HL-60 (cell line): ENCODE measurements at regions not wholly inside any gene's neighbourhood (a gene's known extent, or its start where the extent isn't known, plus 50 kb on each side); places are given as distances from the start of the nearest gene placed in this dataset.

ENCODE experiments used
- DNase-seq, 2 experiments: peaks; one replicate each; pipeline ENCODE4 v3.0.0-alpha.2; 2010 to 2020; ENCODE audit warnings: low read depth in 1 of 2, low spot score in 1 of 2
- H3K27ac ChIP-seq: fragments of 250-450 bp; sonication (Bioruptor Pico); replicated peaks from 2 replicates; pipeline ENCODE4 v1.5.1; 2020; ENCODE audit warnings: mild to moderate bottlenecking, moderate library complexity
- H3K27me3 ChIP-seq: fragments of 250-450 bp; sonication (Bioruptor Pico); 2 replicates; pipeline ENCODE4 v1.5.1; 2021; ENCODE audit warnings: mild to moderate bottlenecking, moderate library complexity; ENCODE audit not compliant: insufficient read depth, poor library complexity, severe bottlenecking
- H3K4me3 ChIP-seq: replicated peaks from 2 replicates; pipeline ENCODE4 v1.5.1; 2011; ENCODE audit warnings: mild to moderate bottlenecking, control low read depth, low read length; ENCODE audit not compliant: insufficient read depth
- CTCF ChIP-seq: IDR thresholded peaks from one replicate; pipeline ENCODE4 v1.5.1; 2011; ENCODE audit warnings: low read length, control low read depth, inconsistent platforms; ENCODE audit not compliant: insufficient read depth
- GABPA ChIP-seq: IDR thresholded peaks from 2 replicates; pipeline ENCODE4 v1.6.1; 2012; ENCODE audit warnings: low read depth
- POLR2AphosphoS5 ChIP-seq: IDR thresholded peaks from 2 replicates; pipeline ENCODE4 v1.6.1; 2012; ENCODE audit warnings: low read depth
- REST ChIP-seq: IDR thresholded peaks from 2 replicates; pipeline ENCODE4 v1.6.1; 2012; ENCODE audit warnings: low read depth; ENCODE audit not compliant: insufficient replicate concordance
- SPI1 ChIP-seq: IDR thresholded peaks from 2 replicates; pipeline ENCODE4 v1.6.1; 2012; ENCODE audit warnings: low read depth, mild to moderate bottlenecking, borderline replicate concordance

DNA sequence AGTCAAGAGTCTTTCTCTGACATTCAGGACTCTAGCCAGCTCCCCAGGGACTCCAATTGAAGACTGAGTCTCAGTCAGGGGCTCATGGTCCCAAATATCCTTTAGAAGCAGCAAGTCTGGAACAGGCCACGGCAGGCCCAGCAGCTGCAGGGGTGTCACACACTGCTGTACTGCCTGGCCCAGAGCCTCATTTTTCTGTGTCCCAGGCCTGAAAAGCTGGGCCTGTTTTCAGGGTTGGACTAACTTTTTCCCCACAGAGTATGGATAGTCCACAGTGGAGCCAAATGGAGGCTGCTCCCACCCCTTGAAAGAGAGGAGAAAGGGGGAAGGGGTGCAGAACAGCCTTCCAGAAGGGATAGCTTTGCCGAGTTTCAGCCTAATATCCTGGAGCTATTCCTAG, 146.8 kb upstream of the NALF2 start:
- Histone ChIP-seq H3K4me3 (no peak overlapping the region), H3K27ac (no peak overlapping the region), H3K27me3 (no peaks in the 10 kb centered on the region)
- TF ChIP-seq POLR2AphosphoS5 (no peak), CTCF (no peak), REST (no peak), SPI1 (no peak), GABPA (no peak)
- no peak for DNase-seq

GRCh38 chrX:69324851-69325250, 159.6 kb upstream of the PJA1 start:
- TF ChIP-seq POLR2AphosphoS5 = no peak
- no peak for TF ChIP-seq GABPA
- TF ChIP-seq REST = no peak
- TF ChIP-seq CTCF = no peak
- TF ChIP-seq SPI1 = no peak
- no peak for DNase-seq
- Histone ChIP-seq H3K4me3 (no peak overlapping the region), H3K27me3 (no peaks in the 10 kb centered on the region), H3K27ac (no peak overlapping the region)

DNA sequence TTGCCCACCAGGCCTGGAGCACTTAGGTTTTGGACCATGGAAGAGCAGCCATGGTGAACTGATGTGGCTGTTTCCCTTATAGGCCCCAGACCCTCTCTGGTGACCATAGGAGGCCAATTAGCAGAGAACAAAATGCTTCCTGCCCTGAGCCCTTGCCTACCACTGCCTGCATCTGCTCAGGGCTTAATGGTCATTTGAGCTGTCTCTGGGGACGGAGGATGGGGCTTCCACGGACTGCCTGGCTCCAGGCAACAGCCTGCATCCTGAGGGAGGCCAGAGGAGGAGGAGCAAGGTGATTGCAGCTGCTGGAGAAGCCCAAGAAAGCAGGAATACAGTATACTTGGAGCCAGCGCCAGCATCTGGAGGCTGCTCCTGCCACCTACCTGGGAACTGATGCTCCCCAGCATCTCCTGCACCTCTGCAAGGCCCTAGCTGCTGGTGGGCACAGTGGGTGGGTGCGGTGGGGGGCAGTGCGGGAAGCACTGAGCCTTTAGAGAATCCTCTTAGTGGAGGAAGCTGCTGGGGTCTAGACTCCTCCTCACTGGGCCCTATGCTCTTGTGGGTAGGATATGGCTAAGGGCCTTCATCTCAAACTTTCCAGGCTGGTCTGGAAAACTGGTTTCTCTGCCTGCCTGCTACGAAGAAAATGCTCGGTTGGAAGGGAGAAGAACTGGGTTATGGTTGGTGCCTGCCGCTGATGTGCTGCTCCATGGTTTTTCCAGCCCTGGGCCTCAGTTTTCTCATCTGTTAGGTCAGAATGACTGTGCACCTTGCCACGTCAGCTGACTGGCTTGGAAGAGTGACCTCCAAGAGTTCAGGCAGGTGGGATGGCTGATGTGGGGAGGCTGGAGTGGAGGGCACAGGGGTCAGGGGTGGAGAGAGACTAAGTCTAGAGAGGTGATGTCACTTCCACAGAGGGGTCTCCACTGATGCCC, 158.8 kb upstream of the PJA1 start:
- DNase-seq = no peak
- H3K27me3 ChIP-seq = no peaks in the 10 kb centered on the region

DNA sequence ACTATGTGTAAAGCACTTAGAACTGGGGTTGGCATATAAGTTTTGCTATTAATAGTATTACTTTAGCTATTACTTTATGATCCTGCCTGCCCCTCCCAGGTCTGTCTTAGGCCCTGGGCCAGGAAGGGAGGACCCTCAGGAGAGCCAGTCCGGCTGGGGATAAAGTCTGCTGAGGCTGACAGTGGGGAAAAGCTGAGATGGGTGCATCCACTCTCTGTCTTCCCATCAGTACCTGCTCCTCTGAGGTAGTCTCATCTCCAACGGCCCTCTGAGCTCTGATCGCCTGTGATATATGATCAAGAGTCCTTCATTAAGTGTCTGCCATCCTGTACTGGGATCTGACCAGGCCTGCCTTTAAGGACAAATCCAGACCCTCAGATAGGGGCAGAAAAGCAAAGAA, 156.5 kb upstream of the PJA1 start:
- Histone ChIP-seq H3K27ac (no peak overlapping the region), H3K4me3 (no peak overlapping the region), H3K27me3 (no peaks in the 10 kb centered on the region)
- TF ChIP-seq REST (no peak), SPI1 (no peak), POLR2AphosphoS5 (no peak), GABPA (no peak), CTCF (no peak)
- no peak for DNase-seq

More for the DNA sequence above, 158.8 kb upstream of the PJA1 start:
- Histone ChIP-seq H3K4me3 (no peak overlapping the region), H3K27ac (no peak overlapping the region)
- TF ChIP-seq POLR2AphosphoS5 = no peak
